Fibroblast of pulmonary artery (primary cell): ENCODE measurements at regions not wholly inside any gene's neighbourhood (a gene's known extent, or its start where the extent isn't known, plus 50 kb on each side); places are given as distances from the start of the nearest gene placed in this dataset.

Experiments used
- DNase-seq: peaks from one replicate; pipeline ENCODE4 v3.0.0-alpha.2; 2010; ENCODE audit warnings: low read depth
- H3K4me3 ChIP-seq: replicated peaks from 2 replicates; pipeline ENCODE4 v1.5.1; 2011; ENCODE audit warnings: low read depth, mild to moderate bottlenecking, control low read depth, low read length, moderate library complexity
- CTCF ChIP-seq: IDR thresholded peaks from 2 replicates; pipeline ENCODE4 v1.5.1; 2011; ENCODE audit warnings: mild to moderate bottlenecking, control low read depth, low read length, inconsistent platforms; ENCODE audit errors: missing control alignments

- peak; percentile 2 for DNase-seq
- TF ChIP-seq CTCF: no peak
- no peak overlapping the region for H3K4me3 ChIP-seq
Observed at GRCh38 chrX:11836284-11836683, 78.2 kb downstream of the MSL3 start.

- H3K4me3 ChIP-seq: no peak overlapping the region
- DNase-seq: no peak
- no peak for TF ChIP-seq CTCF
Observed at GRCh38 chrX:11837437-11837836, 79.4 kb downstream of the MSL3 start.

- H3K4me3 ChIP-seq: no peak overlapping the region
- DNase-seq: no peak
- no peak for TF ChIP-seq CTCF
Observed at GRCh38 chrX:11864171-11864570, 106.1 kb downstream of the MSL3 start.

GRCh38 chrX:11867610-11868345 lies 109.7 kb downstream of the MSL3 start:
- DNase-seq: peak; percentile 13
- no peak overlapping the region for H3K4me3 ChIP-seq
- no peak for TF ChIP-seq CTCF

GRCh38 chrX:11870789-11871188 lies 112.8 kb downstream of the MSL3 start:
- no peak for DNase-seq
- H3K4me3 ChIP-seq: no peak overlapping the region
- TF ChIP-seq CTCF: no peak

GRCh38 chrX:11881485-11882170 lies 123.6 kb downstream of the MSL3 start:
- no peak overlapping the region for H3K4me3 ChIP-seq
- TF ChIP-seq CTCF: no peak
- no peak for DNase-seq
